Panc1 (cell line): ENCODE measurements at regions not wholly inside any gene's neighbourhood (a gene's known extent, or its start where the extent isn't known, plus 50 kb on each side); places are given as distances from the start of the nearest gene placed in this dataset.

Experiments
- ATAC-seq: fragments of 200-7000 bp; cut with Tn5 transposase; 2 replicates; pipeline ENCODE4 v1.9.1; 2020; ENCODE audit warnings: mild to moderate bottlenecking, moderate library complexity
- BruUV-seq: library from RNA; stranded (reverse); fragments of 400-500 nt; replicated peaks from 2 replicates; lab custom pipeline; 2021; lab: Mats Ljungman, UMichigan
- CTCF ChIA-PET: fragments of 300-600 bp; sonication (Branson Sonifier 250); formaldehyde crosslinking; loops from one replicate; lab custom pipeline; 2022; ENCODE audit warnings: antibody characterized with exemption; lab: Charles Lee
- POLR2A ChIA-PET: fragments of 300-600 bp; sonication (Branson Sonifier 250); formaldehyde crosslinking; loops from one replicate; lab custom pipeline; 2022; ENCODE audit warnings: antibody characterized with exemption; lab: Charles Lee
- DNase-seq: peaks from one replicate; pipeline ENCODE4 v3.0.0-alpha.2; 2010; ENCODE audit warnings: low read depth, low spot score
- H3K27ac ChIP-seq: 2 replicates; pipeline ENCODE4 v1.5.1; 2011; ENCODE audit warnings: mild to moderate bottlenecking, low read length, inconsistent platforms
- H3K27me3 ChIP-seq: fragments of 200-500 bp; sonication (Bioruptor generic); 2 replicates; pipeline ENCODE4 v1.6.0; 2014; ENCODE audit warnings: low read length, inconsistent platforms; ENCODE audit not compliant: control insufficient read depth, insufficient read depth
- H3K36me3 ChIP-seq: fragments of 200-500 bp; sonication (Bioruptor generic); 2 replicates; pipeline ENCODE4 v1.5.1; 2014; ENCODE audit warnings: inconsistent platforms, mild to moderate bottlenecking, low read length, moderate library complexity; ENCODE audit not compliant: control insufficient read depth, insufficient read depth
- H3K4me1 ChIP-seq: 2 replicates; pipeline ENCODE4 v1.5.1; 2011; ENCODE audit warnings: inconsistent platforms, mild to moderate bottlenecking, low read length, moderate library complexity; ENCODE audit not compliant: control insufficient read depth, insufficient read depth
- H3K4me3 ChIP-seq, 2 experiments: 2 replicates each; pipeline ENCODE4 v1.5.1; 2011 to 2012; ENCODE audit warnings: low read depth in 2 of 2, low read length in 2 of 2, mild to moderate bottlenecking in 2 of 2, inconsistent platforms in 1 of 2, moderate library complexity in 1 of 2
- H3K9me3 ChIP-seq: fragments of 200-500 bp; sonication (Bioruptor generic); 2 replicates; pipeline ENCODE4 v1.5.1; 2014; ENCODE audit warnings: low read depth, mild to moderate bottlenecking, inconsistent platforms, low read length, moderate library complexity; ENCODE audit not compliant: control insufficient read depth, insufficient read depth
- CTCF ChIP-seq: fragments of 450-650 bp; IDR thresholded peaks from 2 replicates; pipeline ENCODE4 v1.5.1; 2017; ENCODE audit warnings: mild to moderate bottlenecking
- POLR2AphosphoS5 ChIP-seq: IDR thresholded peaks from 2 replicates; pipeline ENCODE4 v1.6.1; 2012; ENCODE audit warnings: mild to moderate bottlenecking, low read depth, low read length, moderate library complexity
- REST ChIP-seq, 2 experiments: IDR thresholded peaks; 2 replicates each; pipeline ENCODE4 v1.6.1; 2011 to 2012; ENCODE audit warnings: low read depth in 2 of 2, control low read depth in 1 of 2, low read length in 1 of 2, mild to moderate bottlenecking in 1 of 2, moderate library complexity in 1 of 2; ENCODE audit not compliant: insufficient read depth in 1 of 2
- SIN3A ChIP-seq: IDR thresholded peaks from 2 replicates; pipeline ENCODE4 v1.6.1; 2012; ENCODE audit warnings: low read depth, mild to moderate bottlenecking, low read length, moderate library complexity, borderline replicate concordance; ENCODE audit not compliant: insufficient read depth
- TCF7L2 ChIP-seq: IDR thresholded peaks from 2 replicates; pipeline ENCODE4 v1.6.1; 2011; ENCODE audit warnings: mild to moderate bottlenecking, low read depth, low read length, inconsistent platforms
- in situ Hi-C: cut with HindIII; loops from 2 replicates; pipeline ENCODE4 v1.10.0; 2016; ENCODE audit warnings: low sequenced_read_pairs, low pct_unique_long_range_greater_than_20kb
- intact Hi-C: fragments of 100-400 bp; cut with micrococcal nuclease; formaldehyde crosslinking; loops from one replicate; pipeline ENCODE4 v1.10.0; 2022; ENCODE audit not compliant: unreplicated experiment

- POLR2A ChIA-PET: no interaction called here
- no peaks in the 10 kb centered on the region for H3K27me3 ChIP-seq
- H3K9me3 ChIP-seq: no peaks in the 10 kb centered on the region
- no peak overlapping the region for H3K4me3 ChIP-seq
- no peaks in the 10 kb centered on the region for H3K4me1 ChIP-seq
- TF ChIP-seq TCF7L2 (no peak), SIN3A (no peak), CTCF (no peak), POLR2AphosphoS5 (no peak), REST (IDR thresholded peaks at IDR 0.05; ENCODE audit: insufficient read depth in 1 of 2, low read depth in 2 of 2, low read length in 1 of 2) (no peak)
- DNase-seq: no peak
- H3K36me3 ChIP-seq: no peaks in the 10 kb centered on the region
- intact Hi-C loops (no loop called here), in situ Hi-C loops (no loop called here)
- CTCF ChIA-PET: no interaction called here
- H3K27ac ChIP-seq: no peak overlapping the region
- ATAC-seq: no peak
- no TSS peak for BruUV-seq
These were observed 720.8 kb upstream of the ADAMTS16 start for GRCh38 chr5:4419281-4419680.

- H3K27ac ChIP-seq: no peak overlapping the region
- TF ChIP-seq TCF7L2: no peak
- TF ChIP-seq POLR2AphosphoS5: no peak
- no peak for TF ChIP-seq REST (IDR thresholded peaks at IDR 0.05; ENCODE audit: insufficient read depth in 1 of 2, low read depth in 2 of 2, low read length in 1 of 2)
- no peak for TF ChIP-seq SIN3A
- no peak for TF ChIP-seq CTCF
- H3K9me3 ChIP-seq: no peaks in the 10 kb centered on the region
- in situ Hi-C loops: no loop called here
- no peaks in the 10 kb centered on the region for H3K27me3 ChIP-seq
- intact Hi-C loops: no loop called here
- H3K36me3 ChIP-seq: no peaks in the 10 kb centered on the region
- no peaks in the 10 kb centered on the region for H3K4me1 ChIP-seq
- ChIA-PET CTCF (no interaction called here), POLR2A (no interaction called here)
- DNase-seq (no peak), ATAC-seq (no peak)
- H3K4me3 ChIP-seq: no peak overlapping the region
- BruUV-seq: no TSS peak
These were observed 720.0 kb upstream of the ADAMTS16 start for GRCh38 chr5:4420177-4420576.
